HT-29 (cell line): ENCODE measurements at regions not wholly inside any gene's neighbourhood (a gene's known extent, or its start where the extent isn't known, plus 50 kb on each side); places are given as distances from the start of the nearest gene placed in this dataset.

Source experiments
- DNase-seq: peaks from one replicate; pipeline ENCODE4 v3.0.0-alpha.2; 2015; ENCODE audit warnings: low spot score

GRCh38 chr12:79534029-79534867 lies 156.5 kb downstream of the PAWR start:
- no peak for DNase-seq

DNA sequence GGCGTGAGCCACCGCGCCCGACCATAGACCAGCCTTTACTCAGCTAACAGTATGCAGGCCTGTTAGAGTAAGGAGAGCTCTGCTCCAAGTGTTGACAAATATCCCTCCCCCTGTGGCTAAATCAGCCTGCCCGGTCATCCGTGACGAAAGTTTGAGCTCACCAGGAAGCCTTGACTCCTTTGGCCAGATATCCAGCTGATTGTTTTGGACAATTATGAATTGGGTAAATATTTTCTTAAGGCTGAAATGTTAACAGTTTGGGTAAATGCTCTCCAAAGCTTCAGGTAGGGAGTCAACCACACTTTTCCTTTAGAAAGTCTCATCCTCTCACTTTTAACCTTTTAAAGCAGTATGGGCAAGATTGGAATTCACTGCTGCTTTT lies 157.9 kb downstream of the PAWR start:
- no peak for DNase-seq

- DNase-seq: no peak
Measured at GRCh38 chr12:79531518-79531917, 159.2 kb downstream of the PAWR start.

- DNase-seq: no peak
Measured at GRCh38 chr12:79527473-79527872, 163.3 kb downstream of the PAWR start.

DNA sequence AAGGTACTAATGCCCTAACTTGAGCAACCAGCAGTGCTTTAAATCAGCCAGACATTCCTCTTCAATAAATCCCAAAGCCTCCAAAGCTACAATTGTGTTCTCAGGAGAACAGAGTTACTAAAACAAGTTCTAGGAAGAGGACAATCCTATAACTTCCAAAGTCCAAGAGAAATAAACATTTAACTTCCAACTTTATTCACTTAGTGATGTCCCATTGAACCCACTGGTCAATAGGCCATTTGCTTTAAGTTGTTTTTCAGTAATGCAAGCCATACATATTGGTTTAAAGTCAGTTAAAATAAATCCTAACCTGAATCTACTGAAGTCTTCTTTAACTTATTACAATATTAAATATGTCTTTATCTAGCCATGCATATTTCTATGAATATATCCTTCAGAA lies 165.4 kb downstream of the PAWR start:
- no peak for DNase-seq

- DNase-seq: no peak
Measured at GRCh38 chr12:79524507-79525148, 166.1 kb downstream of the PAWR start.

DNA sequence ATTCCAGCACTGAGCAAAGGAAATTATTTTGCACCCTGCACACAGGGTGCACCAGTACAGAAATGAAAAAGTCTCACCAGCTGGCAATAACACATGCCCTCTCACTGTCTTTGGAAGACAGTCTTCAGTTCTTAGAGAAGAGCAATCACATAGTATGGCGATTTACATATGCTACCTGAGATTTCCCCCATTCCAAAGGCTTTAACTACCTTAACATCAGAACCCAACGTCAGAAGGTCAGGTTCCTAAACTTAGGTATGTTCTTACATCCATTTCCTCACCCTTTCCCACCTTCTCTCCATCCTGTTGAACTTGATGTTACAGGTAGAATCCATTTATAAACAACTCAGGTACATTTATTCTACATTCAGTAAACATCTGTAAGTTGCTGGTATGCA lies 167.8 kb downstream of the PAWR start:
- no peak for DNase-seq

DNA sequence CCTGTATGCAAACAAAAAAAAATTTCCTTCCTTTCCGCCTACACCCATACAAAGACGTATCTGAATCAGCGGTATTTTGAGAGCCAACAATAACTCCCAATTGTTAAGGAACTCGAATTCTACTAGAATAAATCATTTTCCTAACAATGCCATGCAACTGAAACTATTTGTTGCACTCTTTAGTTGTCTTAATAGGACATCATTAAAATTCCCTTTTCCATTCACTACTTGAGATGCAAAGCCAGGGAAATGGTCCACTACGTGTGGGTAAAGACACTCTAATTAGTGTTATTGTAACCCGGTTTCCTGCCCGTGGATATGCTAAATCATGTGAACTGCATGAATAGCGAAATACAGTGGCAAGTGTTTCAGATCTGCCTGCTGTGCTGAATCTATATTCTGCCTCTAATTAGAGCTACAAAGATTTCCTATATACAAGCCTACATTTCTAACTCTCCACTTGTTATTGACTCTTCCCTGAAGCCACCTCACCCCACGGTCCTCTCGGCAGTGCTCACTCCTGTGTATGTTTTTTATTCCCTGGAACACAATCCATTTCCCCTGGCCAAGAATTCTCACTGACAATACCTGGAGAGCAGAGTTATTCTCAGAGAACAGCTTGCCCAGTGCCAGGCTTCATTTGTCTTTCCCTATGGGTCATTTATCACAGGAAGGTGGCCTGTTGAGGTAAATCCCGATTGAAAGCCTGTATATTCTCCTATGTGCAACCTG lies 168.3 kb downstream of the PAWR start:
- no peak for DNase-seq

- DNase-seq: no peak
Measured at GRCh38 chr12:79521576-79521975, 169.2 kb downstream of the PAWR start.

GRCh38 chr12:79517363-79517762 lies 173.4 kb downstream of the PAWR start:
- no peak for DNase-seq

DNA sequence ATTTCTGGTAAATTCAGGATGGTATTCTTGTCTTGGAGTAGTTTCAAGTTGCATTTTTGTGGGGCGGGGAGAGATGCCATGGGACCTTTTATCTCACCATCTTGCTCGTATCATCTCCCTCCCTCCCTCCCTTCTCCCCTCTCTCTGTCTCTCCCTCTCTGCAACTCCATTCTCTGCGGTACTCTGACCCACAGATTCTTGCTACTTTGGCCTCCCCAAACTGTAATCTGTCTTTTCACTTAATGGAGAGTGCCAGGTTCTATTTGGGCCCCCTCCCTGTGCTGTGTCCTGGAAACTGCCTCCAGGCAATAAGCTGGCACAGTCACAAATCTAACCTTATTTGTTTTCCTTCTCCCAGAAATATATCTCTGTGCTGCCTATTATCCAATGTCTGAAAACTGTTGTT lies 175.2 kb downstream of the PAWR start:
- DNase-seq: no peak

GRCh38 chr12:79514730-79515529 lies 175.8 kb downstream of the PAWR start:
- no peak for DNase-seq

GRCh38 chr12:79512068-79512467 lies 178.7 kb downstream of the PAWR start:
- DNase-seq: peak; percentile 20

DNA sequence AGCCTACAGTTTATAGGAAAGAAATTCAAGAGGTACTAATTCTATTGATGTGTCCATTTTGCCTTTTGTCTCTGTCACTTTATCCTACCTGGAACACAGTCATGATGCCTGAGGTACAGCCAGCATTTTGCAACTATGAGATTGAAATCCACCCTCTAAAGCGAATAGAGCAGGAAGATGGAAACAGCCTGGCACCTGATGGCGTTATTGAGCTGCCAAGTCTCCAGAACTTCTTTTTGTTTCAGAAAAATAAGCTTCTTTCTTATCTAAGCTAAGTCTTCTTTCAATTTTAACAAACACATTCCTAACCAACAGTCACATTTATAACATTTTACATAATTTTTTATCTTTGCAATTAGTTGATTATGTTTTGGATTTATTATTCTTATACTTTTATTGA lies 182.1 kb downstream of the PAWR start:
- DNase-seq: peak; percentile 7
